Activated CD4-positive, alpha-beta T cell treated with anti-CD3 and anti-CD28 coated beads, Interleukin-2, Interleukin-6, amounts not matched to agents 100 ng/mL and 50 ng/mL, durations not matched to agents 16 hours and 8 hours (primary cell): ENCODE measurements at regions not wholly inside any gene's neighbourhood (a gene's known extent, or its start where the extent isn't known, plus 50 kb on each side); places are given as distances from the start of the nearest gene placed in this dataset.

Source experiments
- DNase-seq: peaks from one replicate; pipeline ENCODE4 v3.0.0-alpha.2; 2020

DNA sequence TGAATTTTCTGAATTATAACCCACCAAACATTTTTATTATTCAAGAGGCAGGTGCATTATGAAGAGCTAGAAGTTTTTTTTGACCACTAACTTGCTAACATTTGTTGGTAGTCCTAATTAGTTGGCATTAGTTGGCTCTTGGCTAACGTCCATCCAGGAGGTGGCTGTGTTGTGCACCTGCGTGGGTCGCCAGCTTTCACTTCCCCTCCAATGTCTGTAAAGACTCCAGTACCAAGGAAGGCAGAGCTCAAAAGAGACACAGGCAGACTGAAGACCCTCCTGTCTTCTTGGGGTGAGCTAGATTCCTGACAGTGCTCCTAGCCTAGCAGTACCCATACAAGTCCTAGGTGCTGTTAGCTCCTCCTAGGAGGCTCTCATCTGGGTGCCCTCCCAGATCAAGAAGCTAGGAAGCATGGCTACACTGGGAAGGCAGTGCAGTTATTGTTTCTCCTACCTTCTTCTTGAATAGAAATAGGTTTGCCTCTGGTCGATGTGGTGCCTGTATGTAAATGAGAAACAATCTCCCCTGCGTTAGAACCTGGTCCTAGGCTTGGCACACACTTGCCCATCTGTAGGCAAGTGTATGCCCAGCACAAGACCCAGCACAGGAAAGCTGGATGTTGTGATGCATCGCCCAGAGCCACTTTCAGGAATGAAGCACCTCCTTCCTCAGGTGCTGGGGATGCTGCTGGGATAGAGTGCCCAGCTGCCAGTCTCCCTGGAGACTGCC is 190.9 kb downstream of the ICE1 start:
- DNase-seq: no peak

DNA sequence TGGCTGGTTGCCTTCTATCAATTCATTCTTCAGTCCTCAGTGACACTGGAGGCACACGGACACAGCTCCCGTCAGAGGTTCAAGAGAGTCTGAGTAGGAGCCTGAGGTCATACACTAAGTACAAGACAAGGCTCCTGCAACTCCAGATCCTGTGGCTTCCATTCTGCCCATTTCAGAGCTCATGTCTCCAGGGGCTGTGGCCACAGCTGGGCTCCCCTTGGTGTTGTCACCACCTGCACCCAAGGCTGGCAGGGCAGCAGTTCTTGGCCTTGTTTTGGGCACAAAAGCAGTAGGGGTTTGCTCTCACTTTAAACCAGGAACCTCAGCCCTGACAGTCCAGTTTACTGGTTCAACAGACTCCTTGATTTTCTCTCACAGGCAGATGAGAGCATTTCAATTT is 189.6 kb downstream of the ICE1 start:
- DNase-seq: no peak

DNA sequence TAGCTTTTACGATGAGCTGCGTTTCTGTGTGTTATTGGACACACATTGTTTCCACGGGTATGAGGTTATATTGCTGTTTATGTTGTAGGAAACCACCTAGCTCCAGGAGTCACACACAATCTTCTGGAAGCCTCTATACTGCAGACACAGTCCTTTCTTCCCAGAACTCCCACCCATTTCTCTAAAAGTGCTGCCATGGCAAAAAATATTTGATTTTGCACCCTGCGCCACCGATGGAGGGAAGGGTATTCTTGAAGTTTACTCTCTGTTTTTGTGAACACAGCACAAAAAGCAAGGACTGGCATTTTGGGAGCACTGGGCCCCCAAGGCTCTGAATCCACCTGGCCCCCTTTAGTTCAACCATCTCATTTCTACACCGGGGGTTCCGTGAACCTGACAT is 187.5 kb downstream of the ICE1 start:
- no peak for DNase-seq

DNA sequence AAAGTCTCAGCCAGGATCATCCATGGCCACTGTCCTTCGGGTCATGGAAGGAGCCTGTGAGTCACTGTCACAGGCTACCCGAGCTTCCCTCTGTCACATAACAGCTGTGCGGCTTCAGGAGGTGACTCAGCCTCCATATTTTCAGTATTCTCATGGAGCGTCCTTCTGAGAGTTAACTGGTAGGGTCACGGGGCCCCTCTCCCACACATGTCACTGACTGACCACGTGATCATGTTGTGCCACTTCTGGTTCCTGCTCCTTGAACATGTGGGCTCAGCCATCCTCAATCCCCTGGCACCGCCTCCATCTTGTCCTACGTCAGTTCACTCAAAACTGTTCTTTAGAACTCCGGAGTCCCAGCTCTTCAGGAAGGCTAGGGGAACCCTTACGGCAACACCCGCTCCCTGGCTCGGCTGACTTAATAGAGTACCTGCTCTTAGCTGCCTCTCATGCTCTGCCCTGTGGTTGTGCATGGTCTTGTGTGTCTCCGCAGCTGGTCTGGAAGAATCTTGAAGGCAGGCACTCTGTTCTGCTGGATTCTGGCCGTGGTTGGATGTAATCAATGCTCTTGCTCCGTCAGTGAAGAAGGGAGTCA is 182.8 kb downstream of the ICE1 start:
- no peak for DNase-seq

DNA sequence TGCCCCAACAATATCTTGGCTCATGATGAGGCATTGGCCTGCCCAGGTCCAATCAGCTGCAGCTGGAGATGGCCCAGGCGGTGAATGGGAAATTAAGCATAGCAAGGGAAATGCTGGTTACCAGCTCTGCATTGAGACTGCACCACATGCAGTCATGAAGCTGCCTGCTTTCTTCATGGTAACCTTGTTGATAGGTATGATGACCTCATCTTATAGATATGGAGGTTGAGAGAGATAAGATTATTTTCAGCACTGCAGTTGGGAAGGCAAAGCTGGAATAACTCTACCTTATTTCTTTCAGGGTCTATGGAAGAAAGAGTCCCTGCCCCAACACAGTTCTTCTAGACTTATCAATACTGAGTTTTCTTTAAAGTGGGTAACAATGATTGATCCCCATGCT is 180.1 kb downstream of the ICE1 start:
- DNase-seq: no peak

DNA sequence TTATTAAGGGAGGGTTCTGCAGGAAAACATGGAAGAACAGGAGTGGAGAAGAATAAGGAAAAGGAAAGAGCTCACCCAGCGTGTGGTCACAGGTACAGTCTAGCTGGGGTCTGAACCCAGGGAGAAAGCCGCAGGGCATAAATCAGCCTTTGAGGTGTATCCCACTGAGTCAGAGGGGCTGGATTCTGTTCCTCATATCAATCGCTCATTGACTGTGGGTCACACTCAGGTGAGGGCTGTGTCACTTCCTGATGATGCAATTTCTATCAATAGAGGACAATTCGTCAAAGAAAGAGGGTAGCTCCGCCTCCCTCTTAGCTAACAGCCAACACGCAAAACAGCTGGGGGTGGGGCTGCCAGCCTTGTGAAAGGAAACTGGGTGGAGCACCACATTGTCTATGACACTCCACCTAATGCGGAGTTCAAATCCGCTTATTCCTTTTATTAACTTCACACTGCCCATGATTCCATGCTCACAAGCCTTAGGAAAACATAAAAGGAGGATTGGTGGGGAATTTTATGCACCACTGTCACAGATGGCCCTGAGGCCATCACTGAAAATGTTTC is 176.2 kb downstream of the ICE1 start:
- no peak for DNase-seq

DNA sequence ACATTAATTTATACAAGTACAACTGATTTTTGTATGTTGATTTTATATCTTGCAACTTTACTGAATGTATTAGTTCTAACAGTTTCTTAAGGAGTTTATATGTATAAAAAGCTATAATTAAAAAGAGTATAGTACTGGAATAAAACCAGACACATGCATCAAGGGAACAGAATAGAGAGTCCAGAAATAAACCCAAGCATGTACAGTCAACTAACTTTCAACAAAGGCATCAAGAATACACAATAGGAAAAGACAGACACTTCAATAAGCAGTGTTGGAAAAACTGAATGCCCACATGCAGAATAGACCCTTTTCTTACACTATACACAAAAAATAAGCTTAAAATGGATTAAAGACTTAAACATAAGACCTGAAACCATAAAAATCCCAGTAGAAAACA is 170.9 kb downstream of the ICE1 start:
- no peak for DNase-seq

DNA sequence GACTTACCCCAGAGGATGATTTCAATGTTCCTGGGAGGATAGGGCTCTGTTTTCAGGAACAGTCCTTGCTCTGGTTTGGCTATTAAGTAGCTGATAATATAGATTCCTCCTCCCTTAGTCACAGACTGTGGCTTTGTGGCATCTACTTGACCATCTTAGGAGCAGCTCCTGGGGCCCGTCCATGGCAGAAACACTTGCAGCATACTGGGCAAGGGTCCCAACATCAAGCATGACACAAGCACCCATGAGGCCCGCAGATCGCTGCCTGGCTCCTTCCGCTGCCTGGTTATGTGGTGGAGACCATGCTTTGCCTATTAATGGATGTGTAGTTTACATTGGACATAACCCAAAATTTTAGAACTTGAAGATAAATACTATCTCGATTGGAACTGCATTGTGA is 170.1 kb downstream of the ICE1 start:
- DNase-seq: no peak

DNA sequence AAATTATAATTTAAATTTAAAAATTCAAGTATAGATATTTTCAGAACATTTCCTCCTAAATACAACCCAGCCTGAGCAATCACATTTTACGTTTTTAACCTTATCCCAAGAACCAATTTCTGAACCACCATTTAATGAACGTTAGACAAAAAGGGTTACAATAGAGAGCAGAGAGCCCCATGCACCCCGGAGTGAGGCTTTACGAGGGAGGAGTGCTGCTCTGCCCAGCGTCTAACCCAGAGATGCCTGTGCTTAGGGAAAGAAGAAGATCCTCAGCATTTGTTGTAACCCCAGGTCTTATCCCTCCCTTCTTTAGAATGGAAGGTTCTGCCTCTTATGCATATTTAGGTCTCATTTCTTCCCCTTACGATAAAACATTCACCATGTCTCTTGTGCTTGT is 169.1 kb downstream of the ICE1 start:
- DNase-seq: no peak

DNA sequence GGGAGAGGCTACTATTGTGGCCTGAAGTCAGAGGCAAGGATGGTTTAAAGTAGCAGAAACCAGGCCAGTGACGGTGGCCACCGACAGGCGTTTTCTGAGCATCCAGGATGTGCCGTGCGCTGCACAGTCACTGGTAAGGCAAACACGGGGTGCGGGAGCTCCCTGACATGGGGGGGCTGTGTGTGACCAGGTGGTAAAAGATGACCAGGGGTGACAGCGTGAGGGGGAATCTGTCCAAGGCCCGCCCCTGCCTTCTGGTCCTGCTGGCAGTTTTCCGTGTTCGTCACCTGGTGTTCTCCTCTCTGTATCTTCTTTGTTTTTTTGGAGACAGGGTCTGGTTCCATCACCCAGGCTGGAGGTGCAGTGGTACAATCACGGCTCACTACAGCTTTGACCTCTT is 167.4 kb downstream of the ICE1 start:
- no peak for DNase-seq

DNA sequence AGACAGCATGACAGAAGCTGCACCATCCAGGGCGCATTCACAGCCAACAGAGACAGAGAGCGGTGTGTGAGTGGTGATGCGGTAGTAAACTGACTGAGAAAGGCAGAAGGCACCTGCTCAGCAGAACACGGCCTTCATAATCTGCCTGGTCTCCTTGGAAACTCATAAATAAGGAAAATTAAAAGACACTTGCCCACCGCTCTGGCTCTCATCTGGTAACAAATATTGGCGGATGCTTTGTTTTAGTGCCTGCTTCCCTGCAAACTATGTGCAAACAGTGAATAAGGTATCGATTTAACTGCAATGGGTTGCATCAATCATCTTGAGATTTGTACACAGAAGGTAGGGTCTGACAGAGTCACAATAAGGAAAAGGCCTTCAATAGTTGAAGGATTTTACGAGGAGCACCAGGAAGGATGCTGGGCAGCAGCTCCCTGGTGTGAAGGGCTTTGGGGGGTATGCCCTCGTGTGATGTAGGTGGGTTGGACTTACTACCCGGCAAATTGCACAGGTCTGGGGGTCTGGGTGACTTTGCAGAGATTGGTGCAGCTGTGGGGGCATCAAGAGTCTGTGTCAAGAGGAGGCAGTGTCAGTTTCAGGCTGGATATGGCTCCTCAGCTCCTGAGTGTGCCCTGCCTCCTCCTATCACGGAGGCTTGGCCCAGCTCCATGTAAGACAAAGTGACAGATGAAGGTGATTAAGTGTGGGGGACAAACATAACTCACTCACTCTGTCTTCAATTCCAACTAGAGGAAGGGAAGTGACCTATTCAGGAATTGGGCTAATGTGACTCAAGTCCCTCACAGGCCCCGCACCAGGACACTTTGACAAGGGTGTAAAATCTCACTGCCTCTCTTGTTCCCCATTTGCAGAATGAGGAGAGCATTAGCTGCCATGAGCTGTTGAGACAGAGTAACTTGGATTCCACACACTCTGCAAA is 166.7 kb downstream of the ICE1 start:
- no peak for DNase-seq

DNA sequence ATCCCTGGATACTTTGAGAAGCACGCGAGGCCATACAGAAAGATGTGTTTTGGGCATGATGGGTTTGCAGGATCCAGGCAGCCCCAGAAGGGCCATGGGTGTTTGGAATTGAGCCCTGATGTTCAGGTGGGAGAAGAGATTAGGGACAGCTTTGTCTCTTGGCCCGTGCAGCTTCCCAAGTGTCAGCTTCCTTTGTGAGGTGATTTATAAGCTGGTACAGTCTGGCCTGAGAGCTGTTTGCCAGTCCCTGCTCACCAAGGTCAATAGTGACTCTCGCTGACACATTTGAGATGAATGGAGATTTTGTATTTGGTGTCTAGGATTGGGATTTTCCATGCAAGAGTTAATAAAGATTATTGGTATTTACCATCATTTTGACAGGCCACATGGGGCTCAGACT is 165.9 kb downstream of the ICE1 start:
- no peak for DNase-seq

DNA sequence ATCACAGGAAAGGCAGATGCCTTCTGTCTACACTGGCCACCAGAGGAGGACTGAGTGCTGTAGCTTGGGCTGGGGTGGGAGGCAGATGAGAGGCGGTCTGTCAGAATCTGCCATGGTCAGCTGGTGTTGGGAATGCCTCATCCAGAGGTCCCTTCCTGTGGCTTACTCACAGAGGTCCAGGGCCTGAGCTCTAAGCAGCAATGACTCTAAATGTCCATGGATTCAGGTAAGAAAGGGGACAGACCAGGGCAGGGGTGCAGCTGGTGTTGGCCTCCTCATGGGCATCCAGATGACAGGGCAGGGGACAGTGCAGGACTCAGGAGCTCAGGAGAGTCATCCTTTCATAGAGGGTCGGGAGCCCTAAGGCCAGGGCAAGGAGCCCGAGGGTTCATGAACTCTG is 165.0 kb downstream of the ICE1 start:
- DNase-seq: no peak

DNA sequence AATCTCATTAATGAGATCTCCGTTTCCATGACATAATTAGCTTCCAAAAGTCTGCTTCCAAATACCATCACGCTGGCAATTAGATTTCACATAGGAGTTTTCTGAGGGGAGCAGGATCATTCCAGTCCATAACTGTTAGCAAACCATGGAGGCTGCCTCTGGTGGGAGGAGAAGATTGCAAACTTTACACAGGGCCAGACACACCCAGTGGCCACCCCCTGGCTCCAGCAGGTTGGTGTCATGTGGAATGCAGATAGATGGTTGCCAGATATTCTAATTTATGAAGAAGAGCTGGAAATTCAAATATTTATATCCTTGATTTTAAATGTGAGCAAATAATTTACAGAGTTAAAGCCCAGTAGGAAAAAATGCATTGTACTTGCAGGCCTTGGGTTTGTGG is 164.2 kb downstream of the ICE1 start:
- no peak for DNase-seq

DNA sequence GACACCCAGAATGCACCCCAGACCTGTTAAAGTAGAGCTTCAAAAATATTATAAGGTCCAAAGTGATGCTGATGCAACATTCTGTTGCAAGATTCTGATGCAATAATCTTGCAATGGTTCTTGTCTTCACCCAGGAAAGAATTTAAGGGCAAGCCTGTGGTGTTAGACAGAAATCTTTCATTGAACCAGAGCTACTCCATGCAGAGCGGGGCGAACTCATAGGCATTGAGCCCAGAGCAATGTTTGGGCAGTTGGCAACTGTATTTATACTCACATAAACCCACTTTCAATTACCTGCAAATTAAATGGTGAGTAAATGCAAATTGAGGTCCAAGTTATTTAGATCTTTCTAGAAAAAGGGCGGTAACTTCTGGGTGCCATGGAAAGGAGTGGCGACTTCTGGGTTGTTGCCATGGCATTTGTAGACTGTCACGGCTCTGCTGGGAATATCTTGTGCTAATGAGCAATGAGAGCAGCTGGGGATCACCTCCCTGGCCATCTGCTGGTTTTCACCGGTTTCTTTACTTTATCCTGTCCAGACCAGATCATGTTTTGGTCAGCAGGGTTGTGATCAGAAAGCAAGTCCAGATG is 163.4 kb downstream of the ICE1 start:
- no peak for DNase-seq

DNA sequence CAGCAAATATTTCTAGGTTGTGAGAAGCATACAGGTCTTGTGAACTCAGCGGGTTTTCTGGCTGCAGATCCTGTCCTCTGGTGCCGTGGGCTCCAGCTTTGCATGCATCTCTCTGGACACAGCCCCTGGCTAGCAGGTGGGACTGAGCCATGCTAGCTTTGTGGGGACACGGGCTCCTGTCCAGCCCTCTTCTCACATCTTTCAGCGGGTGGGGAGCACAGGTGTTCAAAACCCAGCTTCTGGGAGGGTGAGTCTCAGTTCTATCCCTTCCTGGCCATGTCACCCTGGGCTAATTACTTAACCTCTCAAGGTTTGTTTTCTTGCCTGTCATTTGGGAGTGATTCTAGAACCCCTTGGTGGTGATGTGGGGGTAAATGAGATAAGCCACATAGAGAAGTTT is 162.3 kb downstream of the ICE1 start:
- no peak for DNase-seq

DNA sequence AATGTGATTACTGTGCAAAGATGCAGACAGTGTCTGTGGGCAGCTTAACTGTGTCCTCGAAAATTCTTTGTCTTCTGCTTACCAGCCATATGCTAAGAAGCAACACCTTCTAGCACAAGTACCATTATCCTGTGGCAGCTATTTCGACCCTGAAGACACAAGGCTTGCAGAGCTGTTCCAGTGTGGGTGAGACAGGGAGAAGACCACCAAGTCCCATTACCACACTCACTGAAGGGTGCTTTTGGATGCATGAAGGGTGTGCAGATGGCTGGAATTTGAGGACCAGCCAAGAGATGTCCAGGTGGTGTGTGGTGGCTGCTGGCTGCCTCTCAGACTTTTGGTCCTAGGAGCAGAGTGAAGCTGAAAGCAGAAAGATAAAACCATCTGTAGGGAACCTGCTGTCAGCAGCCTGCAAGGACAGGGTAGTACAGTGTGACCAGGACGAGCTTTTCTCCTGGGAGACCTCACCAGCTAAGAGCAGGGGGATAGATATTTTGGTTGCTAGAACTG is 161.8 kb downstream of the ICE1 start:
- no peak for DNase-seq

DNA sequence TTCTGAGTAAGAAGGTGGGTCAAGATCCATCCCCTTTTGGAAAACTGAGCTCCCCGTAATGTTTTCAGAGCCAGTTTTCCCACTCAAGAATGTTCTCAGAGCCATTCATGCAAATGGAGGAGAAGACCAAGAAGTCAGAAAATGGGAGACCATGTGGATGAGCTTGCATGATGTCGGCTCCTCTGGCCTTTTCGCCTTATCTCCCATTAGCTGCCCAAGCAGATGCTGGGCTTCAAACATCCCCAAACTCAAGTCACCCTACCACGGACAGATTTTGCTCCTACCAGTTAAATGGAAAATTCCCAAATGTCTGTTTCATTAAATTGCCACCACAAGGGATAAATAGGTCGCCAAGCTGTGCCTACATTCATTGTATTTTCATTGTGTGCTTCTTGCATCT is 161.4 kb downstream of the ICE1 start:
- no peak for DNase-seq

DNA sequence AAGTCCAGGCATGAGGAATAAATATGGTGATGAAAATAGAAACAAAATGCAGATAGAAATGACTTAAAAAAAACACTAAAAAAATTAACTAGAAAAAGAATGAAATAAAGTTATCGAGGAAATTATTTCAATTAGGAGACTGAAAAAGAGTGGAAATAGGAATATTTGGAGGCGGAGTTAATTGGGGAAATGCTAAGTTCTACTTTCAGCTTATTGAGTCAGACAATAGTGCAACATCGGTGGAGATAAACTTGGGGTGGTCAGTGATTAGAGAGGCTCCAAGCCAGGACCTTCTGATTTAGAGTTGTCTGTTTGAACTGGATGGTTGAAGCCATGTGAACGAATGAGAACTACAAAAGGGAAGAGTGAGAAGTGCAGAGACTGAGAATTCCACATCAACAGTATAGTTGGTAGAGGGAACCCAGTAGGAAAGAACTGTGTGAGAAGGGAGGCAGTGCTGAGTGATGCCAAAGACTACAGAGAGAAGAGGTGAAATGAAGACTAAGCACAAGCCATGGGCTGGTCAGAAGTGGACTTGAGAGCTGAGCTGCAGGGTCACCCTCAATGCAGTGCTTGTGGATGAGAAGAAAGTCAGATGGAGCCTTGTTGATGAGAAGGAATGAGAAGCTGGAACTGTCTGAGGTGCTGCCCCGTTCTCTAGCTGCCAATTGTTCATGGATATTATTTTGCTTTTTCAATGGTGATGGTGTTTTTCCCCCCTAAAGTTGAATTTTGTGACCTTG is 160.7 kb downstream of the ICE1 start:
- no peak for DNase-seq

DNA sequence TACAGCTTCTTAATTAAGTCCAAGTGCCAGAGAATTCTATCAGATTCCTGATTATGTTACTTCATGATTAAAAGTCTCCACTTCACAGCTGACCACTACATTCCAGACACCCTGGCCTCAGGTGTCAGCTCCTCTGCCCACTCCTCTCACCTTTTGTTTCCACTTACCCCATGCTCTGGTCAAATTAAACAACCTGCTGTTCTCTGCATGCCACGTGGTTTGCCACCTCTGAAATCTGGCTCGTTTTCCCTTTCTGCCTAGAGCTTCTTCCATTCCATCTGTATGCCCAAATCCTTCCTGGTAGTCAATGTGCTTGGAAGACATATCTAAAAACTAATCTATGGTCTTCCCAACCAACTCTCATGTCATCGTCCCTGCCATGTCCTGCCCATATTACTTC is 158.6 kb downstream of the ICE1 start:
- DNase-seq: no peak

DNA sequence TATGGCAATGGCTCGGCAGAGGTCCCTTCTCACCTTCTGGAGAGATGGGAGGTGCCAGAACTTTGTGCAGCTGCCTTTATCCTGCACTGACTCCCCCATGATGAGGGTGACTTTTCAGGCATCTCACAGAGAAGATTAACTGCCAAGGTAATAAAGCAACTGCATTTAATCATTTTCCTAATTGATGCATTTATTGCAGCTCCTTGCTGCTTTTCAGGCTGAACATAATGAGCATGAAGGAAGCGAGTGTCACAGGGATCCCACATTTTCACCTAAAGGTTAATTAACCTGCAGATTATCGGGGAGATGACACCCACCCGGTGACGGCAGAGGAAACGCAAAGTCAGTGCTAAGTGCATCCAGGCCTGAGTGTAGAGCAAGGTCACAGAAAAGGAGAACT is 154.3 kb downstream of the ICE1 start:
- no peak for DNase-seq

DNA sequence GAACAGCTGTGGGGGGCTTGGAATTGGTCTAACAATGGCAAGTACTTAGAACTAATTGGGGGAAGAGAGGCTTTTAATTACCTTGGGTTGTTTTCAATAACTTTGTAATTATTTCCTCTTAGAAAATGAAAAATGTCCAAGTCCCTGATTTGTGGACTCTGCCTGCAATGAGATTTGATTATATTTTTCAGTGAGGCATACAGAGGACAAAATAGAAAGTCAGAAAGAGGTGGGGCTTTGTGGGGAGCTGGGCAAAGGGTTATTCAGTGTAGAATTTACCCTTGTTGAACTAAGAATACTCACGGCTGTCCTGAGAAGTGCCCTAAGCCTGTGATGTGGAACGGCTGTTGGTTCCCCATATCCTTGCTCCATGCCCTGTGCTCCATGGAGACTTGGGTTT is 153.0 kb downstream of the ICE1 start:
- DNase-seq: no peak
